SU-DHL-6 (cell line): ENCODE measurements at regions not wholly inside any gene's neighbourhood (a gene's known extent, or its start where the extent isn't known, plus 50 kb on each side); places are given as distances from the start of the nearest gene placed in this dataset.

Experiments used
- EZH2phosphoT487 ChIP-seq: fragments of 200-600 bp; sonication (generic), shearing (Covaris generic); conservative IDR thresholded peaks from 2 replicates; pipeline ENCODE4 v1.6.1; 2018; ENCODE audit warnings: mild to moderate bottlenecking, antibody characterized with exemption, low read length, moderate library complexity, mixed read lengths
- TF ChIP-seq, protein P1 (sequence below): fragments of 200-600 bp; sonication (generic); IDR thresholded peaks from one replicate; pipeline ENCODE4 v1.5.1; 2017; ENCODE audit warnings: antibody characterized with exemption, mild to moderate bottlenecking, low read length, moderate library complexity; ENCODE audit not compliant: insufficient read depth, poor library complexity, severe bottlenecking

- TF ChIP-seq, protein P1, sequence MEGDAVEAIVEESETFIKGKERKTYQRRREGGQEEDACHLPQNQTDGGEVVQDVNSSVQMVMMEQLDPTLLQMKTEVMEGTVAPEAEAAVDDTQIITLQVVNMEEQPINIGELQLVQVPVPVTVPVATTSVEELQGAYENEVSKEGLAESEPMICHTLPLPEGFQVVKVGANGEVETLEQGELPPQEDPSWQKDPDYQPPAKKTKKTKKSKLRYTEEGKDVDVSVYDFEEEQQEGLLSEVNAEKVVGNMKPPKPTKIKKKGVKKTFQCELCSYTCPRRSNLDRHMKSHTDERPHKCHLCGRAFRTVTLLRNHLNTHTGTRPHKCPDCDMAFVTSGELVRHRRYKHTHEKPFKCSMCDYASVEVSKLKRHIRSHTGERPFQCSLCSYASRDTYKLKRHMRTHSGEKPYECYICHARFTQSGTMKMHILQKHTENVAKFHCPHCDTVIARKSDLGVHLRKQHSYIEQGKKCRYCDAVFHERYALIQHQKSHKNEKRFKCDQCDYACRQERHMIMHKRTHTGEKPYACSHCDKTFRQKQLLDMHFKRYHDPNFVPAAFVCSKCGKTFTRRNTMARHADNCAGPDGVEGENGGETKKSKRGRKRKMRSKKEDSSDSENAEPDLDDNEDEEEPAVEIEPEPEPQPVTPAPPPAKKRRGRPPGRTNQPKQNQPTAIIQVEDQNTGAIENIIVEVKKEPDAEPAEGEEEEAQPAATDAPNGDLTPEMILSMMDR, result no peak
- TF ChIP-seq EZH2phosphoT487, result no peak
Observed at GRCh38 chr4:170348945-170349344, 259.2 kb upstream of the AADAT start.
